Pons (tissue), 1 donor: ENCODE measurements at regions not wholly inside any gene's neighbourhood (a gene's known extent, or its start where the extent isn't known, plus 50 kb on each side); places are given as distances from the start of the nearest gene placed in this dataset.
"Not testable (repeated sequence)": the region's sequence is repeated elsewhere in the genome, so short reads cannot be mapped to it uniquely, and the experiment has no call there.

Source experiments
- DNase-seq: peaks from one replicate; pipeline ENCODE4 v3.0.0-alpha.2; 2016; ENCODE audit warnings: low spot score

- DNase-seq = peak; percentile 3
Measured at GRCh38 chr1:105137543-105138457, 1388.1 kb downstream of the AMY1C start.

- no peak for DNase-seq
Measured at GRCh38 chr1:105138458-105138893, 1388.8 kb downstream of the AMY1C start.

GRCh38 chr1:105172788-105173187, 1423.1 kb downstream of the AMY1C start:
- DNase-seq = no peak

DNA sequence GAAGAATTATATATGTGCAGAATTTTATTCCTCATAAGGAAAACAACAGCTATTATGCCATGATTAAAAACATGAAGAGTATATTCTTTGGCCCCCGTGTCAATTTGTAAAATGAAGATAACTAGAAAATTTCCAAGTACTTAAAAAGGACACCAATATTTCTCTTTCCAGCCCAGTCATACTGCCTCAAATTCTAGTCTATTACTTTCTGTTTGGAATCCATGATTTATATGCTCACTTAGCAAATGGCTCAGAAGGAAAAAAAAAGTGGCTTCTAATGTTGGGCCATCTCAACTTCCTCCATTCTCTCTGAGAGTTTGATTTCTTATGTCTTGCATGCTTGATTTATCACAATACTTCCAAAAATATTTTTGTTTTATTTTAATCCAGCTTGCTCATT, 1431.1 kb downstream of the AMY1C start:
- no peak for DNase-seq

GRCh38 chr1:105204836-105205371, 1455.2 kb downstream of the AMY1C start:
- DNase-seq = no peak

DNA sequence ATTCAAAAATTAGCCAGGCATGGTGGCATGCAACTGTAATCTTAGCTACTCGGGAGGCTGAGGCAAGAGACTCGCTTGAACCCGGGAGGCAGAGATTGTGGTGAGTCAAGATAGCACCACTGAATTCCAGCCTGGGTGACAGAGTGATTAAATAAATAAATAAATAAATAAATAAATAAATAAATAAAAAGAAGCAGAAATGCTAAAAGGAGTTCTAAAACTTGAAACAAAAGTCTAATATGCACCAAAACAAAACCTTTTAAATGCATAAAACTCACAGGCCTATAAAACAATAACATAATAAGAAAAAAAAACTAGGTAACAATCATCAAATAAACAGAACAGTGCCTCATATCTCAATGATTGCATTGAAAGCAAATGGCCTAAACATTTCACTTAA, 1458.9 kb downstream of the AMY1C start:
- DNase-seq = no peak

- DNase-seq = no peak
Measured at GRCh38 chr1:105210747-105211146, 1461.0 kb downstream of the AMY1C start.

- DNase-seq = no peak
Measured at GRCh38 chr1:105231378-105231777, 1481.7 kb downstream of the AMY1C start.

DNA sequence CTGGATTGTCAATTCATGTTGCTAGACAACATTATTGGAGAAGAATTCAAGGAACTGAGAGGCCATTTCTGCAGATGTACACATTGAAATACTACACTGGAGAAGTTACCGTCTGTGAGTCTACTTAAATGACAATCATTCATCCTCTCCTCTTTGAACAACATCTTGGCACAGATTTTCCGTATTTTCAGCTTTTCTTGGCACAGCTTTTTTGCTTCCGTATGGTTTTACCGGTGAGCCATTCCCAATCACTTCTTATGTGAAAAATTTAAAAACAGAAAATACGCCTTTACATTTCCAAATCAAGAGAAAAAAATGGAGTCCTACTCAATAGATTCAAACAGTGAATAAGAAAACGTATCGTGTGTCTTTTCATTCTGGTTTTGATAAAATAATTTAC, 1493.7 kb downstream of the AMY1C start:
- no peak for DNase-seq

DNA sequence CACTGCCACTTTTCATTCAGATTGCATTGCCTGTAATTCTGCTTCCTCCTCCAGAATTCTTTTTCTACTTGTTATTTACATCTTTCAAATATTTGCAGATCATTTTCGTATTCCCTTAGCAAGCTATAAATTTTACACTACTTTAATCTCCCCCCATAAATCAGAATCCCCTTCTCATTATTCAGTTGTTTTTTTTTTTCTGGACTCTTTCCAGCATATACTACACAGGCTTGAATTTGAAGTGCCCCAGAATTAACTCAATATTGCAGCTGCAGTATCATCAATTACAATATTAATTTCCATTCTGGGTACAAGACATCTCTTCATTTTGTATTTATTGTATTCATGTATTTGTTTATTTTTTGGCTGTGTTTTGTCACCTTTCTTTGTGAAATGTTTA, 1494.3 kb downstream of the AMY1C start:
- no peak for DNase-seq

DNA sequence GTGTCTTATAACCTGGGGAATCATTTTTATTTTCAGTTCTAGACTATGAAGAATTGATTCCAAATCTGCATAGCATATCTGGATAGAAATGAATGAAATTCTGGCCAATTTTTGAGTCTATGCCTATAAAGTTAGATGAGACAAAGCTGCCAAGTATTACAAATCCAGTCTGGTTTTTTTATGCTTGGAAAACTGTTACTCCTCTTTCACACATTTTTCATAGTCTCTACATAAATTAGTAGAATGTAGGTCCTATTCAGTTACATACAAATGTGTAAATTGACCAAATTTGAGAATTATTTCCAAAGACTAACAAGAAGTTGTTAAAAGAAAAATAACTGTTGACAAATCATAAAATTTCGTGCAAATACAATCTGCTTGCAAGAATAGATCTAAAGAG, 1505.2 kb downstream of the AMY1C start:
- no peak for DNase-seq

DNA sequence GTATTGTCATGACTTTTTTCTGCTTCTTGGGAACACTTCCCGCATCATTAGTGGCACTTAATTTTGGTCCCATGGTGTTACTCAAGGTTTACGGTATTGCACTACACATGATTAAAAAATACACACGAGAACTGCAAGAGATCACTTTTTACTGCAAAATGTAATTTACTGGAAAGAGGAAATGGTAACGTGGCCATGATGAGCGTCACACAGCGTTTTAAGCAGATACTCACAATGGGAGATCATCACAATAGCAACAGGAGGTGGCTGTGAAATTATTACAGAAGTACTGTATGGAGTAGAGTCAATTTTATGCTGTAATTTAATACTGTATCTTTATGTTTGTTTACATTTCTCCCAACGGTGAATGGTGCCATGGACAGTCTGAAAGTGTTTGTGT, 1510.3 kb downstream of the AMY1C start:
- DNase-seq = no peak

- no peak for DNase-seq
Measured at GRCh38 chr1:105270966-105271365, 1521.3 kb downstream of the AMY1C start.

DNA sequence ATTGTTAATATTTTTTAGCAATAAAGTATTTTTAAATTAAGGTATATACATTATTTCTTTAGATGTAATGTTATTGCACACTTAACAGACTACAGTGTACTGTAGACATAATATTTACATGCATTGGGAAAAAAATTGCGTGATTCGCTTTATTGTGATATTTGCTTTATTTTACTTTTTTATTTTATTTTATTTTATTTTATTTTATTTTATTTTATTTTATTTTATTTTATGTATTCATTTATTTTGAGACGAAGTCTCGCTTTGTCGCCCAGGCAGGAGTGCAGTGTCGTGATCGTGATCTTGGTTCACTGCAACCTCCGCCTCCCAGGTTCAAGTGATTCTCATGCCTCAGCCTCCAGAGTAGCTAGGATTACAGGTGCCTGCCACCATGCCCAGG, 1522.7 kb downstream of the AMY1C start:
- DNase-seq = not testable (repeated sequence)

GRCh38 chr1:105294838-105295237, 1545.1 kb downstream of the AMY1C start:
- no peak for DNase-seq

DNA sequence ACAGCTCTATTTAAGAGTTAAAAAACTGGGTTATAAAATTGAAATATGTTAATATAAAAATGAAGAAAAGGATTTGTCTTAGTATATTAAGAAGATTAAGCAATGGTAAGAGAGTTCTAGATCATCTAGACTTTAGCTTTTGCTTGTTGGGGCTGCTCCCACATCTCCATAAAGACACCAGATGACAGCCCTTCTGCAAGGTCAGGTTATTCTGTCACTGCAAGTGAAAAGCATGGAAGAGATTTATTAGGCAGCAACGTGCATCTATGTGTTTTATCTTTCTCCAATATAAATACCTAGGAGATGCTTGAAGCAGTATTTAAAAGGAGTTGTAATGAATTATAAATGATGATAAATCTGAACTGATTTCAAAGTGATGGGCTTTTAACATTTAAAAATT, 1560.4 kb downstream of the AMY1C start:
- DNase-seq = no peak

DNA sequence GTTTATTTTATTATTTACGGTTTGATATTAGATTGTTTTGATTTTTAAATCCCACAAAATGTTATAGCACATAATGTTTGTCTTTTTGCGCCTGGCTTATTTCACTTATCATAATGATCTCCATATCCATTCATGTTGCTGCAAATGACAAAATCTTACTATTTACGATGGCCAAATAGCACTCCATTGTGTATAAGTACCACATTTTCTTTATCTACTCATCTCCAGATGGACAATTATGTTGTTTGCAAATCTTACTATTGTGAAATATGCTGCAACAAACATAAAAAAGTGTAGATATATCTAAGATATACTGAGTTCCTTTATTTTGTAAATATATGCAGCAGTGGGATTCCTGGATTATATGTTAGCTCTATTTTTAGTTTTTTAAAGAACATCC, 1568.3 kb downstream of the AMY1C start:
- DNase-seq = no peak

GRCh38 chr1:105326886-105327285, 1577.2 kb downstream of the AMY1C start:
- no peak for DNase-seq

DNA sequence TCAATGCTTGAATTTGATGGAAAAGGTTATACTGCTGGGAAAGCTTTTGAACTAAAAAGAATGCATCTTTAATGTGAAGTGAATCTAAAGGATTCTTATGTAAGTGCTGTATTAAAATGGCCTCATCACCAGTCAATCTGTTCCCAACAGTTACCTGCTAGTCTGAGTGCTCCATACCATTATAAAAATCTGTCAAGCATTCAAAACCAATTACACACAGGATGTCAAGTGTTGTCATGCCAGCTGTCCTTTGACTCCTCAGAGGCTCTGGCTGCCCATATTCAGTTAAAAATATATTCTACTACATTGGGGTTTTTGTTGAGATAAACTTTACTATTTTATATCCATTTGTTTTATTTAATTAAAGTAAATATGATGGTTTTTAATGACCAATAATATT, 1587.7 kb downstream of the AMY1C start:
- DNase-seq = no peak

- no peak for DNase-seq
Measured at GRCh38 chr1:105343317-105343716, 1593.6 kb downstream of the AMY1C start.

- DNase-seq = no peak
Measured at GRCh38 chr1:105359457-105359856, 1609.8 kb downstream of the AMY1C start.

DNA sequence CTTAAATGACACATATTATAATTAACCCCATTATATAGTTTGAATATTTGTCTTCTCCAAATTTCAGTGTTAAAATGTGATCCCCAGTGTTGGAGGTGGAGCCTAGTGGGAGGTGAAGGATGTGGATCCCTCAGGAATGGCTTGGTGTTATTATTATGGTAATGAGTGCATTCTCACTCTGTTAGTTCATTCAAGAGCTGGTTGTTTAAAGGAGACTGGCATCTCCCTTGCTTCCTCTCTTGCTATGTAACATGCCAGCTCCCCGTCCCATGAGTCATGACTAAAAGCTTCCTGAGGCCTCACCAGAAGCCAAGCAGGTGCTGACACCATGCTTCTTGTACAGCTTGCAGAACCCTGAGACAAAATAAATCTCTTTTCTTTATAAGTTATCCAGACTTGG, 1612.7 kb downstream of the AMY1C start:
- DNase-seq = no peak

- no peak for DNase-seq
Measured at GRCh38 chr1:105368446-105368845, 1618.7 kb downstream of the AMY1C start.

DNA sequence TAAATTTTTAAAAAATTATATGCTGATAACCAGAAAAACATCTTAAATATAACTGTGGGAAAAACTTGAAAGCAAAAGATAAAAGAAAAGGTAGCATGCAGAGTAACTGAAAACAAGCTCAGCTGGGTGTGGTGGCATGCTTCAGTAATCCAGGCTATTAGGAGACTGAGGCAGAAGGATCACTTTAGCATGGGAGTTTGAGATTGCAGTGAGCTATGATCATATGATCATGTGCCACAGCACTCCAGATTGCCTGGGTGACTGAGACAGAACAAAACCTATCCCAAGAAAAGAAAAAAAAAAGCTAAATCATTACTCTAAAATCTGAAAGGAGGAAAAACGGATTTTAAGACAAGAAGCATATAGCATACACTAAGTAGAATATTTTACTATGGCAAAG, 1624.0 kb downstream of the AMY1C start:
- no peak for DNase-seq
